Right lobe of liver (tissue), 4 donors: ENCODE measurements at regions not wholly inside any gene's neighbourhood (a gene's known extent, or its start where the extent isn't known, plus 50 kb on each side); places are given as distances from the start of the nearest gene placed in this dataset.

ENCODE experiments used
- CTCF ChIP-seq, 4 donors: fragments of 200-600 bp in 3 of 4; fragments of 450-650 bp in 1 of 4; IDR thresholded peaks; one replicate each; pipeline versions ENCODE4 v1.5.1 to v1.8.0; 2016 to 2022; ENCODE audit warnings: antibody characterized with exemption in 4 of 4, mild to moderate bottlenecking in 2 of 4
- POLR2A ChIP-seq: fragments of 450-650 bp; IDR thresholded peaks from one replicate; pipeline ENCODE4 v1.6.1; 2017; ENCODE audit warnings: antibody characterized with exemption, mild to moderate bottlenecking
- donor health status: DM: no; HTN: no; CAD: no.
- donor health status: DM: no; HTN: no; CAD: no.
- donor health status: DM: no; HTN: yes; CAD: no.

DNA sequence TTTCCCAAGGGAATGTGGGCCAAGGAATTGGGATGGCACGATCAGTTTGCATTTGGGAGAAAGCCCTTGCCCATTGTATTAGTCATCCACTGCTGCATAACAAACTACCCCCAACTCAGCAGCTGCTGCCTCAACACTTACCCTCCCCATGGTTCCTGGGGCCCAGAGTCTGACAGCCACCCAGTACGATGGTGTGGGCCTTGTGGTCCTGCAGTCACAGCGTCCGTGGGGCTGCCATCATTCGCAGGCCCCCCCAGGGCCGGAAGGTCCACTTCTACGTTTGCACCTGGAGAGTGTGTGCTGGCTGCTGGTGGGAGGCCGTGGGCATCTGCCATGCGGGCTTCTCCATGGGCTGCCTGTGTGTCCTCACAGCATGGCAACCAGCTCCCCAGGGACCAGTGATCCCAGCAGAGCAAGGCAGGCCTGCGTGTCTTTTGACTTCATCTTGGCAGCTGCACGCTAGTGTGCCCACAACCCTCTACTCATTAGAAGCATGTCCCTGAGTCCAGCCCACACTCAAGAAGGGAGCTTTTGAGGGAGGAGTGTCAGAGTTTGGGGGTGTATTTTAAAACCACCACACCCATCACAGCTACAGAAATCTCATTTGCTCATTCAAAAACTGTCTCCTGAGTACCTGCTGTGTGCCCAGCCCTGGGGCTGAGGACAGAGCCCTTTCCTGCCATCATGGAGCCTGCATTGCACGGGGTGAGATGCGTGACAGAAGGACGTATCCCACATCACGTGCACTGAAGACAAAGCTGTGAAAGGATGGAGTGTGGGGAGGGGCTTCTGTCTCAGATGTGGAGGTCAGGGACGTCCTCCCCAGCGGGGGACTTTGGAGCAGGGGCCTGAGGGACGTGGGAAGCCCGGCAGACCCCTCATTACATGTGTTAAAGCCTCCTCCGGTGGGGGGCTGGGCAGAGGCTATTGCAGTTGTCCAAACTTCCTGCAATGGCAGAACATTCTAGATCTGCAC, 185.0 kb upstream of the ZNF469 start:
- no peak for TF ChIP-seq CTCF (IDR thresholded peaks at IDR 0.05)
- TF ChIP-seq POLR2A: no peak
